GM18519 (cell line): ENCODE measurements at regions not wholly inside any gene's neighbourhood (a gene's known extent, or its start where the extent isn't known, plus 50 kb on each side); places are given as distances from the start of the nearest gene placed in this dataset.
A peak's percentile ranks its signal among the peaks of the same experiment; 100 is the strongest.

ENCODE experiments used
- ATAC-seq: cut with Tn5 transposase; IDR thresholded peaks from one replicate; pipeline ENCODE4 v1.9.1; 2021; ENCODE audit warnings: mild to moderate bottlenecking, moderate library complexity; ENCODE audit not compliant: unreplicated experiment, low FRiP score

DNA sequence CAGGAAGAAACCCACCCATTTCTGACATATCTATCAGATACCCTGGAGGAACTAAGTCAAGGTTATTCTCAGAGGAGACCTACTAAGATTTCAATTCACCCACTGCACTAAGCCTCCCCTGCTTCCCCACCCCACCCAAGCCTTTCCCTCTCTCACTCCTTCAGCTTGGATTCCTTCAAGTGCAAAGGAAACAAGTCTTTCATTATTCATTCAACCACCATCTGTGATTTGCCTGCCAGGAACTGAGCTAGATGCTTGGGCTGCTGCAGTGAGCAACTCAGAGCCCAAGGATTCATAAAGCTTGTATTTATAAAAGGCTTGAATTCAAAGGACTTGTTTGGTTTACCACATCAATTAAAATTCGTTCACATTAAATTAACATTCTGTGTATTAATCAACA lies 161.3 kb downstream of the GXYLT1 start:
- ATAC-seq: no peak

DNA sequence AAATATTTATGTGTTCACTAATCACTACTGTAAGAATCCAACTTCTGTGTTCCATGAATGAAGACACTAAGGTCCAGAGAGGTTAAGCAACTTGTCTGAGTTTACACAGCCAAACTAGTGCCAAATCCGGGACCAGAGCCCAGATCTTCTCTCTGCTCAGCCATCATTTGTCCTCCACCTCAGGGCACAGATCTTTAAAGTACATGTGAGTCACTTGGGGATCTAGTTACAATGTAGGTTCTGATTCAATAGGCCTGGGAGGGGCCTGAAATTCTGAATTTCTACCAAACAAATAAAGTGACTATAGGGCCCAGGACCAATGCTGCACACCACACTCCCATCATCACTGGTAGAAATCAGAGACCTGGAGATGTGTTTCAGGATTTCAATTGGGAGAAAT lies 162.9 kb downstream of the GXYLT1 start:
- ATAC-seq: no peak

DNA sequence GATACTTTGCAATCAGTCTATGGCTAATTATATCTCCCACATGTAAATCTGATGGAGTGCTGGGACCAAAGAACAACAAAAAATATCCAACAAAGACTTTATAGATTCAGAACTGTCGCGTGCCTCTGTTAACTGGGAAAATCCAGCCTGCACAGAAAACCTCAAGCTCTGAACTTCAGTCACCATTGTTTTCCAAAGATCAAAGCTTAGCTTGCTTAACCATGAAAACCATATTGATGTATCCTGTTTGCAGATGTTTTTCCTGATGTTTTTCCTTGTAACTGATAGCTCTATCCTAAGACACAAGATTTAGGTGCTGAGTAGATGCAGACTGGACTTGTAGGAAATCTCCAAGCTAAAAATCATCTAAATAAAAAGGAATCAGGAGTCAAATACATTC lies 163.7 kb downstream of the GXYLT1 start:
- ATAC-seq: no peak

DNA sequence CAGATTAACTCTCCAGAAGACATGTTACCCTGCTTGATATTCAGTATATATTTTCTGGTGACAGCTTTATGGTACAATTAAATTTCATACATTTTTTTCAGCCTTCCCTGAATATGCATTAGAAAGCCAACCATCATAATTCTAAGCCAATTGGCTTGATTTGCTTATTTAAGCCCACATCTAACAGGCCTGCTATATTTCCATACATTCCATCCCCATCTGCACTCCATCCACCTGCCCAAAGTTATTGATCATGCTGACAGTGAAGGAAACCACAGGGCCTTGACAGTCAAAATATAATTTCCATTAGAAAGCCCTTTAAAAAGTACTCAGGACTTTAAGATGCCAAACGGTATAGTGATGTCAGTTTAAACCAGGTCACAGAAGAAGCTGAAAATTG lies 164.3 kb downstream of the GXYLT1 start:
- no peak for ATAC-seq

DNA sequence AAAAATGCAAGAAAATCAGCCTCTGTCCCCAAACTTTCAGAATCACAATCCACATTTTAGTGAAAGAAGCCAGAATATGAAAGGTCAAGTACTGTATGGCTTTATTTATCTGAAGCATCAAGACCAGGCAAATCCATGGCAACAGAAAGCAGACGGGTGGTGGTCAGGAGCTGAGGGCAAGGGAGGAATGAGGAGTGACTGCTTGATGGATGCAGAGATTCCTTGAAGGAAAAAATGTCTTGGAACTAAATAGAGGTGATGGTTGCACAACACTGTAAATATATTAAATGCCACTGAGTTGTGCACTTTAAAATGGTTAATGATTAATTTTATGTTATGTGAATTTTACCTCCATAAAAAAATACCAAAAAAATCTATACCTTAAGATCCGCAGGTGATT lies 165.1 kb downstream of the GXYLT1 start:
- no peak for ATAC-seq

DNA sequence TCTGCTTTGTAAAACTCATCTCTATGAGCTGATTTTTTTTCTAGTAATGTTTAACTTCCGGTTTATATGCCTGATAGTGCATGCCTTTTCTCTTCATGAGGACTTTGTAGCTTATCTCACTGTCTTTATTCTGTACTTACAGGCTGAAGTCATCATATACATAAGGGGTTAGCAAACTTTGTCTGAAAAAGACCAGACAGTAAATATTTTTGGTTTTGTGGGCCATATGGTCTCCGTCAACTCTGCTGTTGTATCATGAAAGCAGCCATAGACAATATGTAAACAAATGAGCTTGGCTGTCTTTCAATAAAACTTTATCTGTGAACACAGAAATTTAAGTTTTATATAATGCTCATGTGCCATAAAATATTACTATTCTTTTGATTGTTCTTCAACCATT lies 172.1 kb downstream of the GXYLT1 start:
- no peak for ATAC-seq

DNA sequence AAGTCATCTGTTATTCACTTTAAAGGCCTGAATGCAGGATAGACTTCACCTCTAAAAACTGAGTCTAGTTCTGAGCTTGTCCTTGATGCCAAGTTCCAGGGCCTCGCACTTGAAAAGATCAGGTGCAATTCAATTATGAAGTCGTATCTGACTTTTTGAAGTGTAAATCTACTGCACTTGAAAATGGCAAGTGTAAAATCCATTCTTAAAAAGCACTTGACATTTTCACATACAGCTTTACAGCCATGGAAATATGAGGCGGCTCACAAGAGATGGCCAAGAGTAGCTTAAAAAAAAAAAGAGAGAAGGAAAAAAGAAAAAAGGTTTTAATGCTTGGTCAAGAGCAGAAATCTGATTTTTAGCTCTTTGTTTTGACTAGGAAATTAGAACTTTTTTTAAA lies 172.5 kb downstream of the GXYLT1 start:
- no peak for ATAC-seq

DNA sequence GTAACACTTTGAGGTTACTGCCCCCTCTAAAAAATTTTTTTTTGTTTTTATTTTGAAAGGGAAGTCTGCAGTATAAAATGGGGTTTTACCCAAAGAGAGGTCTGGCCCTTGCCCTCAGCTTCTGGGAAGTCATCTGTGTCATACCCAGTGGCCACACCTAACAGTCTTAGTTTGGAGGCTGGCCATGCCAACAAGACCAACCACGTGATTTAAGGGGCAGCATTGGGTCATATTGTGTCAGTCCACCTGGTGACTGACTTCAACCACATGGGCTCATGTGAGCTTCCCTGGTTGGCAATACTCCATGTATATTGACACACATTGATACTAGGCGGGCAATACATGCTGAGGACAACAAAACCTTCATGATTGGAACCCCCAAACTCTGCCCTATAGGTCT lies 173.9 kb downstream of the GXYLT1 start:
- ATAC-seq: no peak

DNA sequence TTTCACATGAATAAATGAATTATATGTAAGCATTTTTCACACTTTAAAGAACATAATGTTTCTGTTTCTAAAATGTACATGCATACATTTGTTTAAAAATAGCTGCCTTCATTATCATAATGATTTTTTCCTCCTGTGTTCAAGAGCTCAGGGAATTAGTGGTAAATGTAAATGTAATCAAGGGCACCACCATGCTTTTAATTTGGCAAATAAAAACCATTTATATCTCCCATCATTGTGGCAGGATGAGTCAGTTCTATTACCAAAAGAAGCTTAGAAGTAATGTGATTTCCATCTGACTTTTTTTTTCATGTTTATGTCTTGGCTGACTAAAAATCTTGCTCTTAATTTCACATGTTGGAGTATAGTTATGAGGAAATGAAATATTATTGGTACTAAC lies 176.1 kb downstream of the GXYLT1 start:
- ATAC-seq: no peak

DNA sequence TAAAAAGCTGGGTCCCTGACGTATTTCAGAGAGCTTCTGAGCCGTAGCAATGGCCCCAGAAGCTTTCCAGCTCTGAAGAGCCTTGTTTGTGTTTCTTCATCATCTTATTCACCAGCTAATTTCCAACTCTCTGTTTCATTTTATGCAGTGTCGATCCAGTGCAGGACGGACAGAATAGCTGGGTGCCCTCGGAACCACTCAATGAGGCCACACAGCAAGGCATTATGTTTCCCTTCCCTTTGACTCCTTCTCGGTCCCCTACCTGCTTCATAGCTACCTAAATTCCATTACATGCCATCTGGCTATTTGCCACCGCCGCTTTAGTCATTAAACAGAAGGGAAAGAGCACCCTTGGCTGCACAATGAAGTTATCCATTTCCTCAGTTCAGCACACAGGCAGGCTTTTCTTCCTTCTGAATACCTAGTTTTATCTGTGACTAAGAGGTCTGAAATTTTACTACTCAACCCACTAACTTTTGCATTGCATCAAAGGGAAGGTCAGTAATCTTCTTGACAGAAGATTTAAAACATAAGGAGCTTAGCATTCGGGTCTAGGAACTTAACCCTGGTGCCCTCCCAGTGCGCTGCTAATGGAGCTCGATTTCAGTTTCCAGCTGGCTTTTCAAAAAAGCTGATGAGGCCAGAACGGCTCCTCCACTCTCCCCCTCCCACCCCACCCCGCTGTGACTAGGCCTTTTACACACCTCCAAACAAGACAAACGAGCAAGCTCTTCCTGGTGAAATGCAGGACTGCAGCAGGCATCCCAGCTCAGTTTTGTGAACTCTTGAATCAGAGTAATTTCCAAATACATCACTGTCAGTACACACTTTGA lies 176.8 kb downstream of the GXYLT1 start:
- ATAC-seq: no peak

DNA sequence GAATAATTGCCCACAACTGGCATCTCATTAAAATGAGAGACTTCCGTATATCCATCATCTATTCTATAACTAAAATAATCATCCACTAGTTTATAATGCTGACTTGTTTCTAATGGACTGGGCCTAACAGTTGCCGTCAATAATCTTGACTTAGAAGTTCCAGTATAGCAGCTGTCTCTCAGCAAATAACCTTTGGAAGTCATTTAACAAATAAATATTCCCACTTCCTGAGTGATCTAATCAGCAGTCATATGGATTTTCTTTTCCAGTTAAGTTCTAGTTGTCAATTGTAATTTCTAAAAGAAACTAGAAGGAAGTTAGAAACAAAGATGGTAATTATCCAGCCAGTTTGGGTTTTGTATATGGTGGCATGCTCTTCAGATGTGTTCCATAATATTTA lies 177.8 kb downstream of the GXYLT1 start:
- ATAC-seq: no peak

DNA sequence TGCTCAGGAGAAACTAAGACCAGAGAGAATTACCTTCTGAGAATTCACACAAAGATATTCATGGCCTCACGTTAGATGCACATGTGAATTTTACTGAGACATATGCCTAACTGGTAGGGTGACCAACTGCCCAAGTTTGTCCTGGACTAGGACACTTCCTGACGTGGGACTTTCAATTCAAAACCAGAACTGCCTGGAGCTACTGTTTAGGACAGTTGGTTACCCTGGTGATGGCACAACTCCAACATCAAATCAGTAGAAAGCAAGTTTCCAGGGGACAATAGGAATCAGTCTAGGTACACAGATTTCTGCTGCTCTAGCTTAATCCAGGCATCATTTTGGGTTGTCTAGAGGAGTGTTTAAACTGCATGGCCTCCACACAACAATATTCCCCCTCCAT lies 178.7 kb downstream of the GXYLT1 start:
- no peak for ATAC-seq

DNA sequence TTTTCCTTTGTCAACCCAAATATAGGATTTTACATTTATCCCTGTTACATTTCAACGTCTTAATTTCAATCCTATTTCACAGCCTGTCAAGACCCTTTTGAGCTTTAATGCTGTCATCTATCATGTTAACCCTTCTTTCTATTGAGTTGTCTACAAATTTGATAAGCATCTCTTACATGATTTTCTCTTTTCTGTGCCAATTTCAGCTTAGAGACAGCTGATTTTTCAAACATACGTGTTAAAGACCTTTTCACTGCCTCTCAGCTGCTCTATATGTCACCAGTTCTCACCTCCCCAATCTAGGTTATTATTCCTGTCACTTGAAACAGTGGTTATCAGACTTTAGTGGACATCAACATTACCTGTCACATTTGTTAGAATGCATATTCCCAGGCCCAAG lies 181.3 kb downstream of the GXYLT1 start:
- no peak for ATAC-seq

DNA sequence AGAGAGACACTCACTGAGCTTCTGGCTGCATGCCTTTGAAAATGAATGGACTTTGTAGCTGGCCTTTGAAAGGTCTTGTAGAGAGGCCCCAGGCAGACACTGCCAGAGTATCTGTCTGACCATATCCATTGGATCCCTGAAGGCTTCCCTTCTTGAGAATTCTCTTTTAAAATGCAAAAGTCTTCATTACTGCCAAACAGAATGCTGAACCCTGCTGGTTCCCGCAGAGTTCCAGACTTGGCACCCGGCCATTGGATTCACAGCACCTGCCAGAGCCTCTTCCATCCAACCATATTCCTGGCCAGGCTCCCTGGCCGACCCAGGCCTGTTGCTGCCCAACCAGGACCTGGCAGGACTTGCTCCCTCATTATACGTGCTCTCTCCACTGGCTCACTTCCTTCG lies 182.5 kb downstream of the GXYLT1 start:
- ATAC-seq: no peak

DNA sequence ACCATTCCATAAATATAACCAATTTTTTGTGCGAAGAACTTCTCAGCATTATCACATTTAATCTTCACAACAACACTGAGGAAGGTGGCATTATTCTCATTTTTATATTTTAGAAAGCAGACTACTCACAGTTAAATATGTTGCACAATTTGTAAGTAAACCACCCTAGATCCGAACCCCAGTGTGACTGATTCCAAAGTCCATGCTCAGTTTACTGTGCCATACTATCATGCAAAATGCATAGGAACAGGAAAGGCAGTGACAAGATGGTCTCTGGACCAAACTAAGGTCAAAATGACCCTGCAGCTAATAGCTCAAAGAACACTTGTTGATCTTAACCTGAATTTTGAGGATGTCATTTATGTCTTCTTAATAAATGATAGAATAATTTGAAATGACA lies 185.4 kb downstream of the GXYLT1 start:
- ATAC-seq: no peak

DNA sequence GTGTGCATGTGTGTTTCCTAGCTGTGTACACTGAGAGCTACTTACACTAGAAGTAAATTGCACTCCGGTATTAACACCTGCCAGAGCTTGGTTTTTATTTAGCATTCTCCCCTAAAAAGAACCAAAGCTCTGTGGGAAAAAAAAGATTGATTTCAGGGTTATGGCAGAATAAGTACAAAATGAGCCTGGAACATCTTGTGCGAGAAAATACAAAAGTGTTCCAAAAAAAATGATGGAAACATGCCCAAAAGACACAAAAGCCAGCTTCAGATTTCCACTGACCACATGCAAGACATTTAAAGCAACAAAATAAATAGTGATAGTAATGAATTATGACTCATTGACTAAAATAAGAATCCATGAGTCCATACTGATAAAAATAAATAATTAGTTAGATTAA lies 188.3 kb downstream of the GXYLT1 start:
- ATAC-seq: no peak

DNA sequence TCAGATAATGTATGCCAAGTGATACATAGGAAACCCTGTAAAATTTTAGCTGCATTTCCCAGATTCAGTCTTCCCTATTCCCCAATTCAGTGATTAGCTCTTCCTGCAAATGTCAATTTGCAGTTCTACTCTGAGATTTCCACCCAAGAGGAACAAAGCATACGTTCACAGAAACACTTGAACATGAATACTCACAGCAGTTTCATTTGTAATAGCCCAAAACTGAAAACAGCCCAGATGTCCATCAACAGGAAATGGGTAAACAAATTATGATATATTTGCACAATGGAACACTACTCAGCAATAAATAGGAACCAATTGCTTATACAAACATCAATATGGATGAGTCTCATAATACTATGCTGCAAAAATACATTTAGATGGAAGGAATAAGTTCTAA lies 194.2 kb downstream of the GXYLT1 start:
- ATAC-seq: peak; percentile 36

DNA sequence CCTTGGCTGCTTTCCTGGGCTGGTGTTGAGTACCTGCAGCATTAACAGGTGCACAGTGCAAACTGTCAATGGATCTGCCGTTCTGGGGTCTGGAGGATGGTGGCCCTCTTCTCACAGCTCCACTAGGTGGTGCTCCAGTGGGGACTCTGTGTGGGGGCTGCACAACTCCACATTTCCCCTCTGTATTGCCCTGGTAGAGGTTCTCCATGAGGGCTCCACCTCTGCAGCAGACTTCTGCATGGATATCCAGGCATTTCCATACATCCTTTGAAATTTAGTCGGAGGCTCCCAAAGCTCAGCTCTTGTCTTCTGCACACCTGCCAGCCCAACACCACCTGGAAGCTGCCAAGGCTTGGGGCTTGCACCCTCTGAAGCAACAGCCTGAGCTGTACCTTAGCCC lies 198.6 kb downstream of the GXYLT1 start:
- no peak for ATAC-seq

DNA sequence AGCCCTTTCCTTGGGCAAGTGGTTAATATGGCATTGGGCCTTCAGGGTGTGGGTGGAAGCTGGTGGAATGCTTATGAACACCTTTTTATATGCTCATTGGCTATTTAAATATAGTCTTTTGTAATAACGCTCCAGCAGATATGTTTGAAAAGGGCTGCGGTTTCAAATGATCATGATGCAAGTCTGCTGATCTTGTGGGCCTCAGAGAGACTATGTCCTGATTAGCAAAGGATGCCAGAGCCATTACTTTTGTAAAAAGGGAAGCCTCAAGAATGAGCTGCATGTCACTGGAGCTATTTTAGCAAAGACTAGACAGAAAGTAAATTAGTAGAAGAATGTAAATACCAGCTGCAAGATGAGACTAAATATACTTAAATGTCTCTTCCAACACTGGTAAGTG lies 200.5 kb downstream of the GXYLT1 start:
- no peak for ATAC-seq

DNA sequence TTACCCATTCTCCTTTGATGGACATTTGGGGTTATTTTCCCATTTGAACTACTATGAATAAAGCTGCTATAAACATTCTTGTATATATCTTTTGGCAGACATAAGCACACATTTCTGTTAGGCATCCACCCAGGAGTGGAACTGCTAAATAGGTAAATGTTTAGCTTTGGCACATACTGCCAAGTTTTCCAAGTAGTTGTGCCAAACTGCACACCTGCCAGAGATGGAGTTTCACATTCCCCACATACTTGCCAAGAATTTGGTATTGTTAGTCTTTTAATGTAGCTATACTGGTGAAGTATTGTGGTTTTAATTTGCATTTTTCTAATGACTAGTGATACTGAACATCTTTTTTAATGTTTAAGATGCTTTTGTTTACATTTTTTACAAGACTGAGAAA lies 201.0 kb downstream of the GXYLT1 start:
- no peak for ATAC-seq

DNA sequence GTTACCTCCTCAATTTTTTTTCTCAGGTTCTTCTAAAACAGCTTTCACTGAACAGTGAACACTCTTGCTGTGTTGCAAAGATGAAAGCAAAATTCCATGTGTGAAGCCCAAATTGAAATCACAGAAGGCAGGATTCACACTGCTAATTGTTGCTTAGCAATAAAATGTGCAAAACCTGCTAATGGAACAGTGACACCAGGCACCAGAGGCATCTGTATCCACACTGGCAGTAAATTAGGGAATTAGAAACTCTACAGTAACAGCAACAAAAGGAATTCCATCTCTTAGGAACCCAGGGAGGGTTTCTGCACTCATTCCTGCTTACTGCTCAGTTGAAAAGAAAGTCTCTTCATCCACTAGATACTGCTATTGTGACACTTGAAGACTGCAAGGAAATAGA lies 202.3 kb downstream of the GXYLT1 start:
- ATAC-seq: no peak

DNA sequence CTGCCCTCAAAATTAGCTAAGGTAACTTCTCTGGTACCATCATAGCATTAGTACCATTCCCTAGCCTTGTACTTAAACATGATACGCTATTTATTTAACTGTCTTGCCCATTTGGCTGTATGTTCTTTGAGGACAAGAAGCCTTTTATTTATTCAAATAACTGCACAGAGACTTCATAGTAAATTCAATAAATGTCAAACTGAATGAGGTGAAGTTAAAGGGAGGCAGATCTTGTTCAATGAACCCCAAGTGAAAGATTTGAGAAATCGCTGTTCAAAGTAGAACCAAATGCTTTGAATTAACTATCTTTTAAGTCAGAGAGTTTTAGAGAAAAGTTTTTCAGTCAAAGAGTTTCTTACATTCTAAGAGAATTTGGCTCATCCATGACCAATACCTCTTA lies 203.6 kb downstream of the GXYLT1 start:
- ATAC-seq: no peak

DNA sequence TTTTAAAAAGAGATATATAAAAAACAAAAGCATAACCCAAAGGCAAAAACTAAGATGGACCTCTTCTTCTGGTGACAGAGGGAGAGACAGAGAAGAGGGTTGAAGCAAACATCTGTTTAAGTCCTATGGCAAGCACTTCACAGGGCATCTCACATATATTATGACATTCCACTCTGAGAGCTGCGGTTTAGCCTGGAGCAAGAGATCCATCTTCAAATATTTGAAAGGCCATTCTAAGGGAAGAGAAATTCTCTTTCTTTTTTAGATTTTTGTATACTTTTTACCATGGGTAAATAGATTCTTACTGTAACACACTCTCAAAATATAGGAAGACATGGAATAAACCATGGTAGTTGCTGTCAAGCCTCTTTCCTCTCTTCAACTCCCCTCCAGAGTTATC lies 204.1 kb downstream of the GXYLT1 start:
- no peak for ATAC-seq
